GDM1 (cell line): ENCODE measurements at regions not wholly inside any gene's neighbourhood (a gene's known extent, or its start where the extent isn't known, plus 50 kb on each side); places are given as distances from the start of the nearest gene placed in this dataset.

Source experiments
- DNase-seq: peaks from one replicate; lab custom pipeline; 2025; lab: John Stamatoyannopoulos, UW

DNA sequence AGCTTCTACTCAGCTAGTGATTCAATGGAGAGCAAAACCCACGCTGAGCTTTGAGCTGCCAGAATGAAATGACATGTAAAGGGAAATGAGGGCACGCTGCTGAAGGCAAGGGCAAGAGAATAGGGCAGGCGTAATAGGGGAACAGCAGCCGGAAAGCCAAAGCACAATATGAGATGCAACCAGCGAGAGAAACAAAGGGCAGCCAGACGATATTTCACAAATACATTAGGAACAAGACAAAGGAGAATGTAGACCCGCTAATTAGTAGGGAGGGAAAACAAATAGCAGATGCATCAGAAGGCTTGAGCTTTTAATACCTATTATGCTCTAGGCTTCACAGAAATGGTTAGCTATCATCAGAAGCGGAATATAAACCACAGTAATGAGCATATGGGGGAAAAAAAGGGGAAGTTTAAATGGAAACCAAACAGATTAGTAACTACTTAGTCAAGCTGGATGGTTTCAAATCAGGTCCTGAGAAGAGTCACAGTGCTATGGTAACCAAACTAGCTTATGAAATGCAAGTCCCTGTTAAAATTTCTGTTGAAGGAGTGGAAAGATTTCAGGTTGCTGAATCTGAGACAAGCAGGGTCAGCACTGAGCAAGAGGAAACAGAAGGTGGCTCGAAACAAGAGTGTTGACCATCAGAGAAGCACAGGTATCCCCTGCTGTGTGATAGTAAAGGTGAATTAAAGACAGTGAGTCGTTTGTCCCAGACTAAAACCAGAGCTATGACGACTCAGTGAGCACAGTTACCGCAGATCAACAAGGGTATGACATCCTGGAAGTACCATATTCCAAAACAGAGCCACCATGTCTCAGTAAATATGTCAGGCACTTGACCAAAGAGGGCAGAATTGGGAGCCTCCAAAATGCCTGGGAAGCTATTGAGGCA is 496.9 kb upstream of the CELF2 start:
- no peak for DNase-seq

DNA sequence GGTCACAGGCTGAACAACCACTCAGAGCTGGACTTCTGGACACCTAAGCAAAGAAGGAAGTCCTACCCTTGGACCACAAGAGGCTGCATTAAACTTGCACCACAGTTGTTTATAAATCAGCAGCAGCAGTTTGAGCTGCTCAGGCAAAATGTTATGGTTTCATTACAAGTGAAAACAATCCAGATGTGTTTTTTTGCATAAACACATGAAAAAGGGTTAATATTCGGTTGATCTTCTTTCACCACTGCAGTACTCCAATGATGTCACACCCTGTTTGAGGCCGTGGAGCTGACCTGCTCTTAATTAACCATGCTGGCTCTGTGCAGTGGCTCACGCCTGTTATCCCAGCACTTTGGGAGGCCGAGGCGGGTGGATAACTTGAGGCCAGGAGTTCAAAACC is 490.8 kb upstream of the CELF2 start:
- no peak for DNase-seq

DNA sequence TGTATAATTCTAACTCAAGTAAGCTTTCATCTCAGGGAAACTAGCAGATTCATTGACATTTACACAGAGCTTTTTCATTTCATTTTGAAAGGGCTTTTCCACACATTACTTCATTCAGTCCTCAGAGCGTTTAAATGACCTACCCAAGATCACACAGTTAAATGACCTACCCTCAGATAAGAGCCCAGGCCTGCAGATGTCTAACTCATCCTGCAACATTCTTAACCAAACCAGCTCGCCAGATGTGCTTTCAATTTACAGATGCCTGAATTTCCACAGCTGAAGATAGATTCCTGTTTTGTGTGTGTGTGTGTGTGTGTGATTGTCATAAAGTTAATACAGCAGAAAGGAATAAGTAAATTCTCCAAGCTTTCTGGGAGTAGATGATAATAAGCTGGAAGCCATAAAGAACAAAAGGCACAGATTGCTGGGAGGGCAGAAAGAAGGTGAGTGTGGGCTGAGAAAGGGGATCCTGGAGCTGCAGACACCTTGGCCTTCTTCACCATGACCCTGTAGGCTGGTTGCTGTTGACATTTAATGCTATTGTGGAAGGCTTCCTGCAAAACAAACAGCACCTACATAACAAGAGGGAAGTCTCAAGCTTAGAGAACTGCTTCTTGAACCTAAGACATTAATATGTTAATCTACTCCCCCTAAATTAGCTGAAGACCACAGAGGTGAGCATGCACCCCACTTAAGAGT is 489.7 kb upstream of the CELF2 start:
- DNase-seq: no peak

DNA sequence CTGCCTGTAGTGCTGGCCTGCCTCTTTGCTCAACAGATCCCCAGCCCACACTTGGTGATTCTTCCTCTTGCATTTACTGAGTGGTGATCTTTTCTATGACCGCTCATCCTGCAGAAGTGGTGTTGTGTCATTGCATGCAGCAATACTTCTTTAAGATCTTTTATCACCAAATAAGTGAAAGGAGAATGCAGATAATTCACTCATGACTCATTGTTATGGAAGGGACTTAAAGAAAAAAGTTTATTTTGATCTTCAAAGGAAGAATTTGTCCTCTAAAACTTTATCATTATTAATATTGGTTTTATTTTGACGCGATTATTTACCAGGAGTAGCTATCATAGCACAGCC is 489.1 kb upstream of the CELF2 start:
- DNase-seq: no peak

DNA sequence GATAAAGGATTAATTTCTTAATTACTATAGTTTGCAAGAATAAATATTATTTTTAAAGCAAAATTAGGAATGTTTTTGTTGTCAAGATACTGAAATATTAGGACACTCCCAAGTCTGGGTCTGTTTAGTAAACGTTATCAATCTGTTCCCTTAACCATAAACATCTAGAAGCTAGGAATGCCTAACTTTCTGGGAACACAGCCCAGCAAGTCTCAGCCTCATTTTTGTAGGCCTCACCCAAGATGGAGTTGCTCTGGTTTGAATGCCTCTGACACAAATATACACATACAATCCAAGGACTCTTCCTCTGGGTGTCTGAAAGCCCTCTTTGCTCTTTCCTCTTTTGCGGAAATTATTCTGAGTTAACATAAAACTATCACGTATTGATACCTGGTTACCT is 487.4 kb upstream of the CELF2 start:
- DNase-seq: no peak

DNA sequence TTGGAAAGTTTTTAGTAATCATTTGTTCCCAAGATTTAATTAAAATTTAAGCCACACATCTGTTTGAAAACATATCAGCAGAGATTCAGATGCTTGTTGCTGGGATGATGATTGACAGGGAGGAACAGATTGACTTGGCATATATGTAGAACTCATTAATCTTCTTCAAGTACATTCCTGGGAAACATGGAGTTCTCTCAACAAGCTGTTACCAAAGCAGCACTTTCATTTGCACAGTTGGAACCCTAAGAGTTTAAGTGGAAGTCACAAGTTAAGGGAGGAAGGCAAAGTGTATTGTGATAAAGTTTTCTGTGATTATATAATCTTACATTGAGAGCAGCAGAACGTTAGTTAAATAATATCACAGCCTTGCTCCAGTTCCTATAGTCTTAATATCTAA is 485.4 kb upstream of the CELF2 start:
- no peak for DNase-seq

DNA sequence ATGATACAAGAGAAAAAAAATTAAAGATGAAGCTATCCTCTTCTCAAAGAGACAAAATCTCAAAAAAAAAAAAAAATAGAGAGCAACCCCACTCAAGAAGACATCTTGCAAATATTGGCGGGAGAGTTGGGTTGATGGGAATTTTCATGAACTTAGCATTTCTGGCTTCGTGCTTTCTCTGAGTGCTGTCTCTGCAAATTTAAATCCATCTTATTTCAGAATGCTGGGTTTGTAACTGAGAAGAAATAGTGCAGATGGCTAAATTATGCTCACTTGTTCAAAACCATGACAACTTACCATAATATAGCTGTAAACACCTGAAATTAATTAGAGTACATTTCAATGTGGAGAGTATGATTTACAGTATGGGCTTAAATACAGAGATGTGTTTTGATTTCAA is 484.8 kb upstream of the CELF2 start:
- DNase-seq: no peak

DNA sequence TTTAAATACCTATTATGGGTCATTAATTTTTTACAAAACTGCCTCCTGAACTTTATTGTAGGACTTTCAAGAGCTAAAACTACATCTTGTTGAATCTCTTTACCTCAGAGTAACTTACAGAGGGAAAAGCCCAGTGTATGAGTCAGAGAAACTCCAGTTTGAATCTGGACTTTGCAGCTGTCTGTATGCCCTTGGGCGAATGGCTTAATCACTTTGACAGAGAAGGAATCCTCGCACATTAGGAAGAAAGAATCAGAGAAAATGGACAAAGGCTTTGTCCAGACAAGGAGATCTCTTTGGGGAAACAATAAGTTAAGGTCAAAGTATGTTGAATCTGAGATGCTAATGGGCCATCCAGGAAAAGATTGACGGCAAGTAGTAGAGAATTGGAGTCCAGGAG is 484.2 kb upstream of the CELF2 start:
- no peak for DNase-seq

DNA sequence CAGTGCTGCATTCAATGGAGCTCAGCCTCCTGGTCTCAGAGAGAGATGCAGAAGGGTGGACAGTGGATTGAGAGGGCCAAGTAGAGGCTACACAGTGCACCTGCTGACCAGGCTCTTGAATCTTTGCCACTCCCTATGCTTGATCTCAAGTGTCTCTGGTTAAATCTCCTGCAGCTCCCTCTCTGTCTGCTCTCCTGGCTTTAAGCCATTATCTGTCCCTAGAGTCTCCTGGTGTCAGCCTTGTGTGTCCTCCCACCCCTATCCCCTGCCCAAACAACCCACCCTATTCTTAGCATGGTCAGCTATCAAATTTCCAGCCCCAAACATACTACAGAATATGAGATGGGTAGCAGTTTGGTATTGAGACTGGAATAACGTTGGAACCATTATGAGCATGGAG is 479.3 kb upstream of the CELF2 start:
- DNase-seq: no peak

DNA sequence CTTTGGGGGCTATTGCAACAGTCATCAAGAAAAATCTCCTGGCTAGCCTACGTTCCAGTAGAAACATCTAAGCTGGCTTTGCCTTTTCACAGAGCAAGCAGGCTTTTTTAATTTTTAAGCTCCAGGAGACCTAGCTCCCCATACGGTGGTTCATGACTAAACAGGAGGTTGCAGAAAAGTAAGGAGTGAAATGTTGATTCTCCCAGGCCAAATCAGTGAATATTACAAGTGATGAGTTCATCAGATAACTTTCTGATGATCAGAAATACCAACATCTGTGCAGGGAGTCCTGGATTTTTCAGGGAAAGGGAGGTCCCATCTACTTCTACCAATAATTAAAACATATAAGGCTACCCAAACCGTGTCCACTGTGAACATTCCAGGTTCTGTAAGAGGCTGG is 477.3 kb upstream of the CELF2 start:
- no peak for DNase-seq

DNA sequence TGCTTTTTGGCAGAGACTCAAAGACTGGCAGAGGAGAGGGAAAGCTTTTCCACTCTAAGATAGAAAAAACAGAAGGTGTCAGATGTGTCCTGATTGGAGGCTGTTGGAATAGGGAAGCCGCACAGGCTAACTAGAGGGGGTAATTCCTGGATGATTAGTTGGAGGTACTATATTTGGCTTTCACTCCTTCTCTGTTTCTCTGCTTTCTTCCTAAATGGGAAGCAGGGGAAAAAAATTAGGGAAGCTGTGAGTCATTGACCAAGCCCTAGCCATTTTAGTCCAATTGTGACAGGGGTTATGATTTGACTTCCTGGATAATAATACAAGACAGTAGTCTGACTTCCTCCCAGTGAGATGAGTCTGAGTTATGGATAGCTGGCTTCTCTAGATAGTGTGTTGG is 475.2 kb upstream of the CELF2 start:
- DNase-seq: no peak

DNA sequence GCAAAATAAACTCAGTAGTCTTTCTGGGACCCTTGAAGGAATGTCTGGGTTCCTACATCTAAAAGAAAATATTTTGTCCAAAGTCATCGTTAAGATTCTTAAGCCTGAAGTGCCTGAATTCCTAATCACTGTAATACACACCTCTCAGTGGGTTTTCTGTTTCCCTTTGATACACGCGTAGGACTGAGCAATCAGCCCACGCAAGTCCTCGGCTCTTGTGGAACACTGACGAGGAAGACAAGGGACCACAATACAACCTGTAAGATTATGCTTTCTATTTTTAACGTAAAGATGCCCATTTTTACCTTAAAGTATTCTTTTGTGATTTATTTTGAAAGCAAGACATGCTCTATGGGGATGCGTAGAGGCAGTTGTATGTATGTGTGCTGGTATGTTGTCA is 472.8 kb upstream of the CELF2 start:
- no peak for DNase-seq

DNA sequence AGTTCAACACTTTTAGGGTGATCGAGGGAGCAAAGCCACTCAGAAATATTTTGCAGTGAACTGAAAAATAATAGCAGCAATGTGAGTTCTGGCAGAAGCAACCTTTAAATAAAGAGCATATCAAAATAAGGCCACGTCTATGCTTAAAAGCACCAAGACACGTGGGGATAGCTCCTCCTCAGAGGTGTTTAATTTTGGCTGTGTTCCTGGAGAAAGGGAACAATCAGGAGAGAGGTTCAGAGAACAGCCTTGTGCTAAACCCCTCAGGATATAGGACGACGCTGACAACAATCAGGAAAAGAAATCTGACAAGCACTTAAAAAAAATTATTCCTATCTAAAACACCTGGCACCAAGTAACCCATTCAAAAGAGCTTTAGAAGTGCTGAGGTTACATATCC is 471.9 kb upstream of the CELF2 start:
- no peak for DNase-seq

DNA sequence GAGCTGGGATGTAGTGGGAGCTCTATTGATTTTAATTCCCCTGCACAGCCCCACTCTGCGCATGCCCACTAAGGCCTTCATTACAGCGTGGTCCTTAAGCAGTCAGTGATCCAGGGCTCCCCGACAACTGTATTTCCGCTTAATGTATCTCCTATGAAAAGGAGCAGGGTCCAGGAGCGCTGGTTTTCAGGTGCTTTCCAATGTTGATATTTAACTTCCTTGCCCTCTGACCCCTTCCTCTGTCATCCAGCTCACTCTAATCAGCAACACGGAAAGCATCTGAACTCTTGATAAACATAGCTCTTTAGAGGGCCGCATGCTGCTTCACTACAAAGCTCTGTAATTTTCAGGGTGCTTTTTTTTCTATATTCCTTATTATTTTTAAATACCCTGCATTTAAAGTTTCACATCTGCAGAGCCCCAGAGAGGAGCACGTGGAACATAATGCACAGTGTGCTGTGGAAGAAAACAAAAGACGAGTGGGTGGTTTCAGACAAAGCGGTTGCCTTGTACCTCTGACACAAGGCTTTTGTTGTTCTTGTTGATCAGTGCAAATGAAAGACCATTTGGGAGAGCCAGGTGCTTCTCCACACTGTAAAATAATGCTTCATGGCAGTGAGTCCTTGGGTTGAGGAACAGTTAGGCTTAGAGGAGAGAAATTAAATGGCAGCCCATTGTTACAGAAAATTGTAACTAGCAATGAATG is 465.9 kb upstream of the CELF2 start:
- DNase-seq: no peak

DNA sequence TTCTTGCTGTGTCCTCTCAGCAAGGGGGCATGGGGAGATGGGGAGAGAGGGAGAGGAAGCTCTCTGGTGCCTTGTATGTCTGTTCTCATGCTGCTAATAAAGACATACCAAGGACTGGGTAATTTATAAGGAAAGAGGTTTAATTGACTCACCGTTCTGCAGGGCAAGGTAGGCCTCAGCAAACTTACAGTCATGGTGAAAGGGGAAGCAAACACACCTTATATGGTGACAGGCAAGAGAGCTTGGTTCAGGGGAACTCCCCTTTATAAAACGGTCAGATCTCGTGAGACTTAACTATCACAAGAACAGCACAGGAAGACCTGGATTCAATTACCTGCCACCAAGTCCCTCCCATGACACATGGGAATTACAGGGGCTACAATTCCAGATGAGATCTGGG is 464.7 kb upstream of the CELF2 start:
- no peak for DNase-seq

DNA sequence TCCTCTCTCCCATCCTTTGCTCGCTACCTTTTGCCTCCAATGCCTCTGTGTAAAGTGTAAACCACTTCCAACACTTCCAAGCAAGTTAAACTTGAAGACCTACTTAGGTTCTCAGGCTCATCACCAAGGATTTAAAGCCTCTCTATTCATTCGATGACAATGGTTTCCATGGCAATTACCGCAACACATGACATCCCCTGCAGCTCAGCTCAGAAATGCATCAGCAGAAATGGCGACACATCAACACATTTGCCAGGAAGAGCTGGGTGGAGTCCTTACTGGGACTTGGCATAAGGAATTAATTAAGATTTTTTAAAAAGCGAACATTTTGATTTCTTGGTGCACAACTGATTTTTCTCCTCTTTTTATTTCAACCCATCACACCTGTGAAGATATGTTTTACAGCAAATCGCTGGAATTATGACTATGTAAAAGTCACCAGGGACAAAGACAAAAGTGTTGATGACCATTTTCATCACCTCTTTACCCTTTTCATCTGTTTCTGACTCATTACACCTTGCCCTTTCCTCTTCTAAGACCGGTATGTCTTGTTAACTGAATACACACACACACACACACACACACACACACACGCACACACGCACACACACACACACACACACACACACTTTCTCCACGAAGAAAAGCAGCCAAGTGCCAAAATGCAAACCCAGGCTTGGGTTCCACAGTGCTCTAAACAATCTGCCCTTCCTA is 453.4 kb upstream of the CELF2 start:
- no peak for DNase-seq

DNA sequence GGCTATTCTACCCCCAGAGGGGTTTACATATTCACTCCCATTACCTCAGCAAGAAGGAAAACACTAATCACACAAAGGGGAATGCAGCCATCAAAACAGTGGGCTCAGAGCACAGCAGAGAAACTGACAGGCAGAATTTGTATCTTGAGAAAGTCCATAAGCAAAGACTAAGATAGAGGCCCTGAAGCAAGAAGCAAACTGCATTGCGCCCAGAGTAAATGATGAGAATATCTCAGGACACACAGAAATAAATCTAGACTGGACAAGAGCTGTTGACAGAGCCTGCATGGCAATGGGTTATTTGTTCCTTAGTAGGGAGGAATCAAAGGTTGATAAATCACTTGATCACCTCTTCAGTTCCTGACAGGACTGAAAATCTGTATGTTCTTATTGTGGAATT is 440.7 kb upstream of the CELF2 start:
- DNase-seq: no peak

DNA sequence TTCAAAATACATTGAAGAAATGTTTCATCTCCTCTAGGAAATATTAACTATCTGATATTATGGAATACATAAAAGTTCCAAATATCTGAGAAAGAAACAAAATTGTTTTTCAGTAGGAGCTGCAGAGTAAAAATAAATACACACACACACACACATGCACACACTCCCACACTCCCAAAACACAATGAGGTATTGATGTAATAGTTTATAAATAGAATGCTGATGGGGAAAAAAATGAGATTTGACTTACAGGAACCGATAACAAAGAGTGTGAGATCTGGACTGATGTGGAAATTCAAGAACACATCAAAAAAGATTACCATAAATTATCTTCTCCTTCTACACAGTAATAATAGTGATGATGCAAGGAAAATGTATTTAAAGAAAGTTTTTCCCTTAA is 438.0 kb upstream of the CELF2 start:
- no peak for DNase-seq

DNA sequence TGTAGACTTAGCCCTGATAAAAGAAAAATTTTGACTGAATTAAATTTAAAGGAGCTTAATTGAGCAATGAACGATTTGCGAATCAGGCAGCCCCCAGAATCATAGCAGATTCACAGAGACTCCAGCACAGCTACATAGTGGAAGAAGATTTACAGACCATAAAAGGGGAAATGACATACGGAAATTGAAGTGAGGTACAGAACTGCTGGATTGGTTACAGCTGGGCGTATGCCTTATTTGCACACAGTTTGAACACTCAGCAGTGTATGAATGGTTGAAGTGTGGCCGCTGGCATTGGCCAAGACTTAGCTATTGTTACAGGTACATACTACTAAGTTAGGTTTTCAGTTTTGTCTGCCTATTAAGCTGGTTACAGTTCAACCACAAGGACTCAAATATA is 433.5 kb upstream of the CELF2 start:
- no peak for DNase-seq

DNA sequence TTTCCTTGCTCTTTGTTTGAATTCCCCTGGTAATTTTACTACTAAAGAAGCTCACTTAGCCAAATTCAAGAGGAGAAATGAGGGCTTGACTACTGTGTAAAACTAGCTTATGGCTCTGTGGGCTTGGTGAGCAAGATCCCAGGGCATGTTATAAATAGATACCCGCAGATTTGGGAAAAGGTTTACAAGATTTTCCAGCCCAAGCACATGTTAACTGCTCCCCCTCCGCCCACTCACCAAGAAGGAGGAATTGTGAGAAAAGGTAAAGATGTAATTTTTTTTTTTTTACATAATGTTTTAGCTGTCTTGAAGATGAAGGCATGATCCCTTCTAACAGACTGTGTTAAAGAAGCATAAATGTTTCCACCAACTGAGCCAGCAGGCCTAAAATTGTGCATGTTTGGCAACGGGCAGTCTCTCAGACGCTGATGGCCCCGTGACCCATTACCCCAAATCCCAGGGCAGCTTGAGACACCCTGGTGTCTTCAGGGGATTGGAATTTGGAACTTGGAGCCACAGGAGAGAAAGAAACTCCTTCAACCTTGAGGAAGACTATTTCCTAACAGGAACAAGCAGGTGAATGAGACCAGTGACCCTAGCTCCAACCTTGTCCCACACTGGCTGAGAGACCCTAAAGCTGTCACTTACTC is 429.8 kb upstream of the CELF2 start:
- DNase-seq: no peak

DNA sequence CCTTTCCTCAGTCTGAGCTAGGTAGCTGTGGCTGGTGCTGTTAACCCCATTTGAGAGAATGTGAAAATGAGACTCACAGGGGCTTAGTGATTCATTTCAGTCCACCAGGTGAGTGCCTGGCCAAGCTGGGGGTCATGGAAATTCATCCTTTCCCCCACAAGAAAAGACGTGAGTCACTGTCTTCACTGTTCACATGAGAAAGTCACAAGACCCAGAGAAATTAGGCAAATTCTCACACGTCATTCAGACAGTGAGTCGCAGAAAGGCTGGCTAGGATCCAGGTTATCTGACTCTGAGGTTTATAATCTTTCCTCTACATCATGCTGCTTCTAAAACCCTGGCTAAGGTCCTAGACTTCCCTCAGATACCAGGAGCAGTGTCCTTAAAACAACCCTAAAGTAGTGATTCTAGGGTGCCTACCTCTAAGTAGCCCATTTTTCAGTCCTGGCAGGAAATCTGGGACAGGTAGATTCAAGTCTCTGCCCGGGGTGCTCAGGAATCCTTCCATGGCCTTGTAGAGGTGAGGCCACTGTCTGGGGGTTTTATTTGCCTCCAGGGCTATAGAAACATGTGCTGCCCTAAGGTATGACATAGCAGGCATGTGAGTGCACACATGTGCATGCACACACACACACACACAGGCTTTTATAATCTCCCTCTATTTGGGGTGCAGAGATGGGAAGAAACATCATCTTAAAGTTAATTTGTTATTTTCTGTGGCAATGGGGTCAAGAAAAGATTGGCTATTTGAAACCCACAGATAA is 427.9 kb upstream of the CELF2 start:
- DNase-seq: no peak
